ENCODE measurements at regions not wholly inside any gene's neighbourhood (a gene's known extent, or its start where the extent isn't known, plus 50 kb on each side); places are given as distances from the start of the nearest gene placed in this dataset.
"Not testable (repeated sequence)": the region's sequence is repeated elsewhere in the genome, so short reads cannot be mapped to it uniquely, and the experiment has no call there.

DNA sequence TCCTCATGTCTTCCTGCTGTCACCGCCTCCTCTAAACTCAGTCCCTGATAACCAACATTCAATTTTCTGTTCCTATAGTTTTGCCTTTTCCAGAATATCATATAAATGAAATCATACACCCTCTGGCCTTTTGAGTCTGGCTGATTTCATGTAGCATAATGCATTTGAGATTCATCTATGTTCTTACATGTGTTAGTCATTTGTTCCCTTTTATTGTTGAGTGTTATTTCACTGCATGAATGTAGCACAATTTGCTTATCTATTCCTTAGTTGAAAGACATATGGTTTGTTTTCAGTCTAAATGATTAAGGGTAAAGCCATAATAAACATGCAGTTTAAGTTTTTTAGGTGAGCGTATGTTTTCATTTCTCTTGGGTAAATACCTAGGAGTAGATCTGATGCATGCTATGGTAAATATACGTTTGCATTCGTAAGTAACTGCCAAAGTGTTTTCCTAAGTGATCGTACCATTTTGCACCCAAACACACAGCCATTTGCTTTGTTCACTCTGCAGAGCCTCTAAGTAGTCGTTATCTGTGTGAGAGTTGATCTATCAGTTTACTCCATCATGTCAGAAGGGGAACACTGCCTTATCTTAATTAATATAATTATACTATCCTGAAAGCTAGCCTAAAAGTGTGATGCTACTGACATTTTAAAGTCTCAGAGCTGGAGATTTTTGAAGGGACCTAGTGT is 460.8 kb downstream of the DMAC1 start:
- no peak for DNase-seq

GRCh38 chr9:7336356-7337065 is 463.1 kb downstream of the DMAC1 start:
- DNase-seq: no peak

GRCh38 chr9:7333719-7334118 is 465.9 kb downstream of the DMAC1 start:
- no peak for DNase-seq

DNA sequence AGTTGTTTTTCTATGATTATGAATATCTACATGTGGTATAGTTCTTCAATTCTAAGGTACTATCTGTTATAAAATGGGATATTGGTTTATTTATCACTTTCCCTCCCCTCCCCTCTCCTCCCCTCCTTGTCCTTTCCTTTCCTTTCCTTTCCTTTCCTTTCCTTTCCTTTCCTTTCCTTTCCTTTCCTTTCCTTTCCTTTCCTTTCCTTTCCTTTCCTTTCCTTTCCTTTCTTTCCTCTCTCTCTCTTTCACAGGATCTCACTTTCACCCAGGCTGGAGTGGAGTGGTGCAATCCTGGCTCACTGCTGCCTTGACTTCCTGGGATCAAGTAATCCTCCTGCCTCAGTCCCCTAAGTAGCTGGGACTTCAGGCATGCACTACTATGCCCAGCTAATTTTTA is 466.8 kb downstream of the DMAC1 start:
- DNase-seq: no peak

DNA sequence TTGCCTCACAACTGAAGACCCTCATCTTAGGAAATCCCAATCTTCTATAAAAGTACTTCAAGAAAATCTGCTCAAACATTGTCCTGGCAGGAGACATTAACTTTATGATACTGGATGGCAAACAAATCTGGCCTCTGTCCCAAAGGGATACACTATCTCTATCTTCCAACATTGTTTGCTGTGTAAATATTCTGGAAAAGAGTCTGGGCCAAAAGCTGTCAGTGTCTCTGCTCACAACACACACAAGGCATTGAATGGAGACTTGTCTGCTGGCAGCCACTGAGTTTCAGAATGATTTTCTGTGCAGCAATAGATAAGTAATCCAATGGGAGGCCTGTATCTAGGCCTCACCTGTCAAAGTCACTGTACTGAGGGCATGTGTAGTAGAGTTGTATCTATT is 471.1 kb downstream of the DMAC1 start:
- no peak for DNase-seq

- DNase-seq: no peak
These were observed 473.6 kb downstream of the DMAC1 start for GRCh38 chr9:7325995-7326394.

- DNase-seq: no peak
These were observed 475.4 kb downstream of the DMAC1 start for GRCh38 chr9:7324152-7324598.

- no peak for DNase-seq
These were observed 478.7 kb downstream of the DMAC1 start for GRCh38 chr9:7320841-7321240.

GRCh38 chr9:7320139-7320538 is 479.4 kb downstream of the DMAC1 start:
- no peak for DNase-seq

DNA sequence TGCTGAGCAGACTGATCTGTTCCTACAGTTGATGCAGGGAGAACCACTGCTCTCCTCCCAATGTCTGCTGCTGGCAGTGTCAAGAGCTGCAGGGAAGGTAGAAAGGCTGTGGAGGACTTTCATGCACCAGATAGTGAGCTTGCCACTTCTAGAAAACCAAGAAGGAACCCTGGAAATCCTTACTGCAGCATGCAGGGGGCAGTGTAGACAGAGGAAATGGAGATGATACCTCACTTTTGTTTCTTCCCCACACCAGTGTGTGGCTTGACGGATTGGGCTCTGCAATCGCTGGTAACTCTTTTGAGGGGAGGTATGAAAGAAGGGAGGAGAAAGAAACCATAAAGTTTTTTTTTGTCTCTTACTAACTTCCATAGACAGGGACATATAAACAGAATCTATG is 480.7 kb downstream of the DMAC1 start:
- no peak for DNase-seq

DNA sequence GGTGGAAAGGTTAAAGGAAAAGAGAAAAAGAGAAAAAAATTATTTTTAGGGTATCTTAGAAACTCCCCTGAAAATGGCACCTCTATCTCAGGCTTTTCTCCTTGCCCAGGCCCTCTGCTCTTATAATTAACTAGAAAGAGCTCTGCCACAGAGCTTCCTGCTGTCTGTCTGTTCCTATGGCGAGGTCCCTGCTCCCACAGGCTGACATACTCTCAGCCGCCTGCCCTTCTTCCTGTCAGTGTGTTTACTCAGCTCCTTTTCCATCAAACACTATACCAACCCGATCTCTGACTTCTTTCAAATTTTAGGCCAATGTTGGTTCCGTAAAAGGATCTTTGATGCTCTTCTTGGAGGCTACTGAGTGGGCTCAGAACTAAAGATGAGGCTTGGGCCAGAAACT is 482.6 kb downstream of the DMAC1 start:
- DNase-seq: no peak

- no peak for DNase-seq
These were observed 483.3 kb downstream of the DMAC1 start for GRCh38 chr9:7316166-7316795.

- no peak for DNase-seq
These were observed 483.8 kb downstream of the DMAC1 start for GRCh38 chr9:7315746-7316145.

GRCh38 chr9:7315116-7315515 is 484.5 kb downstream of the DMAC1 start:
- DNase-seq: no peak

- DNase-seq: no peak
These were observed 486.2 kb downstream of the DMAC1 start for GRCh38 chr9:7313389-7313788.

- DNase-seq: not testable (repeated sequence)
These were observed 490.5 kb downstream of the DMAC1 start for GRCh38 chr9:7309051-7309450.

GRCh38 chr9:7305677-7306076 is 493.9 kb downstream of the DMAC1 start:
- no peak for DNase-seq

DNA sequence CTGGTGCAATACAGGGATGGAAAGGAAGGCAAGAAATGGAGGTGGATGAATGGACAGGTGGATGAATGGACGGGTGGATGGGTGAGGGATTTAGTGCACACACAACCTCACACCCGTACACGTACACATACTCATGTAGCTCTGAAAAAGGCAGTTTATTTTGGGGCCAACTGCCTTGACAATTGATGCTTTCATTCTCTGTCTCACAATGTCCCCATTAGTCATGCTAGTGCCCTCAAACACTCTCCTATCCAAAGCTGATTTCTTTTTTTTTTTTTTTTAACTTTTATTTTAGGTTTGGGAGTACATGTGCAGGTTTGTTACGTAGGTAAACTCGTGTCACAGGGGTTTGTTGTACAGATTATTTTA is 495.0 kb downstream of the DMAC1 start:
- DNase-seq: no peak

DNA sequence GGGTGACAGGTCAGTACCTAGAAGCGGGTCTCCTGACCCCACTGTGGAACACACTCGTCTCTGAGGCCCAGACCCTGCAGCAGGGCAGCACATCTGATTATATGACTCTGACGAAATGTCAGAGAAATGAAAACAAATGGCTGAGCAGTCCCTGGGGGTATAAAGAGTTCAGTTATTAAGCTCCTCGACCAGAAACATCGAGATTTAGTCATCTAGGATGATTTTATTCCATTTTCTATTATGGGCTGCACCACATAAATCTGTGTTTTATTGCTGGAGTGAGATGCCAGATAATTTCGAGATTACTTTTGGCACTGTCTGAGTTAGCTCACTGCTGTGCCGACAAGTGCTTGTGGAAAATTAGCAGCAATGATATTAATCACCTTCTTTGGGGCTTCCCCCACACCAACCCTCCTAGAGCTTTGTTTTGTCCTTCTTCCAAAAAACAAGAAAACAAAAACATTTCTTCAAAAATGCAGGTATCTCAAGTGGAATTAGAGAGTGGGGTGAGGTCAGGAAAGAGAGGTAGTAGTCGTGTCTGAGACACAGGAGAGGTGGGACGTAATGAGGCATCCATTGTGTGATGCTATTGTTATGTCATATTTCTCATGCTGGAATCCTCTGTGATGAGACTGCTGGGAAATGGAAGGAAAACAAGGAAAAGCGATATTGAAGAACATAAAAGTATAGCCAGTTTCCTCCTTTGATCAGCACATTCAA is 495.5 kb downstream of the DMAC1 start:
- no peak for DNase-seq

GRCh38 chr9:7300484-7300883 is 499.1 kb downstream of the DMAC1 start:
- DNase-seq: no peak

DNA sequence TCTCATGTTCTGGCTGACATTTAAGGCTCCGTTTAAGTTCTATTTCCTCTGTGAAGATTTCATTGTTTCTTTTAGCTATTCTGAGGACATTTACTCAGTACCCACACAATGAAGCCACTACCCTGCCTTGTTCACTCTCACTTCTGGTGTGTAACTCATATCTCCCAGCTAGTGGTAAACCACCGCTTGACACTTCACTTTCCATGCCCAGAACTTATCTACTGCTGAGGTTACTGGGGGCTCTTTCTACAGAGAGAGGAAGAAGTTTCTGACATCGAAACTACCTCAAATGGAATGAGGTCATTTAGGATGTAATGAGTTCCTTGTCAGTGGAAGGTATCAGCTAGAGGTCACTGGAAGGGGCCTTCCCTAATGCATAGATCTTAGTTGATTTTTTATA is 501.5 kb downstream of the DMAC1 start:
- DNase-seq: no peak

- no peak for DNase-seq
These were observed 502.1 kb downstream of the DMAC1 start for GRCh38 chr9:7297521-7297920.

DNA sequence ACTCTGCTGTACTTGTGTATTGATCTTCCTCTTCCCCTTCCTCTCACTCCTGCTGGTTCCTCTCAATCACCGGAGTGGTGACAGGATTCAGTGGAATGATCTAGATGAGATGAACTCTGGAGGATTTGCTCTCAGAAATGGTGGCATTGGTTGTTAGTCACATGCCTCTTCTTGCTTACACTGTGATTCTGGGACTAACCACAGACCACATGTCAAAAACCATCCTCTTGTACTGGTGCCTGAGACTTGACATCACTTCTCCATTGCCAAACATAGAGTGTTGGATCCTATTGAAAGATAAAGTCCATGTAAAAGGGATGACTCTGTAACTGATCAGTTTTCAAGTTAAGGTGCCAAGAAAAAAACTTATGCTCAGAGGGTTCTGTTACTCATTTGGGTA is 506.5 kb downstream of the DMAC1 start:
- DNase-seq: no peak

- no peak for DNase-seq
These were observed 509.8 kb downstream of the DMAC1 start for GRCh38 chr9:7289773-7290172.
